CD4-positive, alpha-beta T cell (primary cell): ENCODE measurements at regions not wholly inside any gene's neighbourhood (a gene's known extent, or its start where the extent isn't known, plus 50 kb on each side); places are given as distances from the start of the nearest gene placed in this dataset.

Source experiments
- ATAC-seq: fragments of 200-7000 bp; cut with Tn5 transposase; one replicate; pipeline ENCODE4 v1.10.0; 2022; ENCODE audit warnings: mild to moderate bottlenecking; ENCODE audit not compliant: poor library complexity
- CTCF ChIA-PET: fragments of 350-600 bp; sonication (Branson Sonifier 250); formaldehyde crosslinking; loops from one replicate; lab custom pipeline; 2021; ENCODE audit warnings: antibody characterized with exemption, inconsistent platforms; lab: Charles Lee
- POLR2A ChIA-PET: fragments of 350-600 bp; sonication (Branson Sonifier 250); formaldehyde crosslinking; loops from one replicate; lab custom pipeline; 2021; ENCODE audit warnings: antibody characterized with exemption, inconsistent platforms; lab: Charles Lee
- DNase-seq, 14 experiments: peaks; one replicate each; pipeline ENCODE4 v3.0.0-alpha.2; 2013 to 2020; ENCODE audit warnings: mixed read lengths in 2 of 14
- H3K27ac ChIP-seq, 2 donors: one replicate each; pipeline versions ENCODE4 v1.5.1 to v1.7.0; 2013; ENCODE audit warnings: low read length in 2 of 2, low read depth in 1 of 2, mild to moderate bottlenecking in 1 of 2
- H3K27me3 ChIP-seq, 2 experiments: 1 replicate in 1 of 2; 2 replicates in 1 of 2; pipeline versions ENCODE4 v1.6.1 to v1.7.0; 2013; ENCODE audit warnings: low read length in 2 of 2, control low read depth in 1 of 2, mild to moderate bottlenecking in 1 of 2, moderate library complexity in 1 of 2; ENCODE audit not compliant: insufficient read depth in 2 of 2, control insufficient read depth in 1 of 2
- H3K36me3 ChIP-seq: one replicate; pipeline ENCODE4 v1.6.1; 2013; ENCODE audit warnings: low read length, control low read depth; ENCODE audit not compliant: insufficient read depth
- H3K4me1 ChIP-seq: one replicate; pipeline ENCODE4 v1.6.1; 2013; ENCODE audit warnings: low read length, control low read depth; ENCODE audit not compliant: insufficient read depth
- H3K4me3 ChIP-seq: one replicate; pipeline ENCODE4 v1.5.1; 2013; ENCODE audit warnings: mild to moderate bottlenecking, low read length, moderate library complexity
- H3K9me3 ChIP-seq, 2 experiments: 1 replicate in 1 of 2; 2 replicates in 1 of 2; pipeline versions ENCODE4 v1.6.1 to v1.7.0; 2013; ENCODE audit warnings: low read length in 2 of 2, mild to moderate bottlenecking in 2 of 2, control low read depth in 1 of 2, moderate library complexity in 1 of 2; ENCODE audit not compliant: control insufficient read depth in 1 of 2, insufficient read depth in 1 of 2
- H3K27ac Mint-ChIP-seq: one replicate; pipeline ENCODE4 v1.8.0; 2020; ENCODE audit warnings: mixed read lengths
- H3K27me3 Mint-ChIP-seq: one replicate; pipeline ENCODE4 v1.8.0; 2021; ENCODE audit warnings: mixed read lengths
- H3K36me3 Mint-ChIP-seq: one replicate; pipeline ENCODE4 v1.8.0; 2021; ENCODE audit warnings: low read depth, mixed read lengths
- H3K4me1 Mint-ChIP-seq: one replicate; pipeline ENCODE4 v1.8.0; 2021; ENCODE audit warnings: low read depth, mixed read lengths
- H3K4me3 Mint-ChIP-seq: one replicate; pipeline ENCODE4 v1.8.0; 2020; ENCODE audit warnings: mild to moderate bottlenecking, mixed read lengths
- H3K9me3 Mint-ChIP-seq: one replicate; pipeline ENCODE4 v1.8.0; 2020; ENCODE audit warnings: mixed read lengths
- CTCF ChIP-seq: fragments of 200-600 bp; IDR thresholded peaks from one replicate; pipeline ENCODE4 v1.8.0; 2022; ENCODE audit warnings: antibody characterized with exemption, mild to moderate bottlenecking
- intact Hi-C, 2 experiments: fragments of 100-400 bp; cut with DNase I in 1 of 2; cut with micrococcal nuclease in 1 of 2; formaldehyde crosslinking; loops; one replicate each; pipeline versions ENCODE4 v1.15.1 to v1.9.0; 2023 to 2025; cut with DNase I, micrococcal nuclease

DNA sequence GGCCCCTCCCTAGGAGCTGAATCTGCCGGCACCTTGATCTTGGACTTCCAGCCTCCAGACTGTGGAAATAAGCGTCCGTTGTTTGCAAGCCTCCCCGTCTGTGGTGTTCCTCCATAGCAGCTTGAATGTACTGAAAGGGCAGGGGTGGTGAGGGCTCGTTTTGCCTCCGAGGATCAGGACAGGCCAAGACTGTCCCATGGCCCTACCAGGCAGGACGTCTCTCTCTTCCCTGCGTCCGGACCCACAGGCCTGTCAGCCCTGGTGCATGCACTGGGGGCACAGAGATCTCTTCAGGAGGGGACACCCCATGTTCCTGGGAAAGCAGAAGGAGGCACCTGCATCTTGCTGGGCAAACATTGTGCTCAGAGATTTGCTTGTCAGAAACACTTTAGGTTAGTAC is 156.3 kb upstream of the C1orf174 start:
- Mint-ChIP-seq H3K27ac (no peak overlapping the region), H3K9me3 (no peaks in the 10 kb centered on the region), H3K27me3 (no peaks in the 10 kb centered on the region), H3K4me3 (no peak overlapping the region), H3K4me1 (no peaks in the 10 kb centered on the region), H3K36me3 (no peaks in the 10 kb centered on the region)
- Histone ChIP-seq H3K4me3 (no peak overlapping the region), H3K27me3 (peaks cover 0 to 4% of the 10 kb centered on the region in 2 experiments), H3K4me1 (no peaks in the 10 kb centered on the region), H3K27ac (no peak overlapping the region), H3K9me3 (peaks cover 0 to 14% of the 10 kb centered on the region in 2 experiments), H3K36me3 (no peaks in the 10 kb centered on the region)
- POLR2A ChIA-PET = no interaction called here
- no peak for TF ChIP-seq CTCF
- DNase-seq (no peak), ATAC-seq (no peak)
- CTCF ChIA-PET = no interaction called here
- intact Hi-C loops = no loop called here

DNA sequence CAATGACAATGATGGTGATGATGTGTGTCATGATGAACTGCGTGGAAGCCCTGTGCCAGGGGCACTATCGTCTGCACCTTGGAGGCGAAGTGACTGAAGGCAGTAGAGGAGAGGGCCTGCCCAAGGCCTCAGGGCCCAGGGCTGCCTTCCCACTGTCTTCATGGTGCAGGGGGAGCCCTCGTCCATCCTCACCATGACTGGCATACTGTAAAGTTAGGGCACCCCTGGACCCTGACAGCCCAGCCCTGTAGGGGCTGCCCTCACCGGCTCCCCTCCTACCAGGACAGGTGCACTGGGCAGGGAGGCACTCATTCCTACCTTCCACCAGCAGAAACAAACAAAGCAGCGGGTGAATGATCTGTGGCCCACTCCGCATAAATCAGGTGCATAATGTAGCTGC is 156.9 kb upstream of the C1orf174 start:
- Histone ChIP-seq H3K4me3 (no peak overlapping the region), H3K9me3 (peaks cover 0 to 14% of the 10 kb centered on the region in 2 experiments), H3K27me3 (peaks cover 0 to 4% of the 10 kb centered on the region in 2 experiments), H3K36me3 (no peaks in the 10 kb centered on the region), H3K27ac (no peak overlapping the region), H3K4me1 (no peaks in the 10 kb centered on the region)
- POLR2A ChIA-PET = no interaction called here
- Mint-ChIP-seq H3K27ac (no peak overlapping the region), H3K4me1 (no peaks in the 10 kb centered on the region), H3K27me3 (no peaks in the 10 kb centered on the region), H3K9me3 (no peaks in the 10 kb centered on the region), H3K4me3 (no peak overlapping the region), H3K36me3 (no peaks in the 10 kb centered on the region)
- intact Hi-C loops = no loop called here
- CTCF ChIA-PET = no interaction called here
- no peak for ATAC-seq
- TF ChIP-seq CTCF = no peak
- DNase-seq = no peak

GRCh38 chr1:4057603-4058002 is 157.5 kb upstream of the C1orf174 start:
- no peak for TF ChIP-seq CTCF
- intact Hi-C loops = no loop called here
- ATAC-seq (no peak), DNase-seq (no peak)
- Histone ChIP-seq H3K36me3 (no peaks in the 10 kb centered on the region), H3K9me3 (peaks cover 0 to 14% of the 10 kb centered on the region in 2 experiments), H3K27ac (no peak overlapping the region), H3K27me3 (peaks cover 0 to 4% of the 10 kb centered on the region in 2 experiments), H3K4me1 (no peaks in the 10 kb centered on the region), H3K4me3 (no peak overlapping the region)
- CTCF ChIA-PET = no interaction called here
- H3K4me3 Mint-ChIP-seq = no peak overlapping the region
- no peak overlapping the region for H3K27ac Mint-ChIP-seq
- no peaks in the 10 kb centered on the region for H3K27me3 Mint-ChIP-seq
- H3K4me1 Mint-ChIP-seq = no peaks in the 10 kb centered on the region
- no peaks in the 10 kb centered on the region for H3K36me3 Mint-ChIP-seq
- H3K9me3 Mint-ChIP-seq = no peaks in the 10 kb centered on the region
- POLR2A ChIA-PET = no interaction called here
